Parathyroid adenoma (tissue), 2 donors: ENCODE measurements at regions not wholly inside any gene's neighbourhood (a gene's known extent, or its start where the extent isn't known, plus 50 kb on each side); places are given as distances from the start of the nearest gene placed in this dataset.

ENCODE experiments used
- H2AFZ ChIP-seq: fragments of 300-600 bp; sonication (generic); one replicate; pipeline ENCODE4 v1.7.0; 2017; ENCODE audit warnings: antibody characterized with exemption, mild to moderate bottlenecking
- H3K27ac ChIP-seq: fragments of 300-600 bp; sonication (generic); one replicate; pipeline ENCODE4 v1.7.0; 2017
- H3K27me3 ChIP-seq: fragments of 300-600 bp; sonication (generic); one replicate; pipeline ENCODE4 v1.7.0; 2017; ENCODE audit warnings: low read length; ENCODE audit not compliant: control insufficient read depth, insufficient read depth
- H3K36me3 ChIP-seq: fragments of 300-600 bp; sonication (generic); one replicate; pipeline ENCODE4 v1.7.0; 2017; ENCODE audit warnings: low read length; ENCODE audit not compliant: control insufficient read depth, insufficient read depth
- H3K4me1 ChIP-seq: fragments of 300-600 bp; sonication (generic); one replicate; pipeline ENCODE4 v1.7.0; 2017; ENCODE audit warnings: control low read depth
- H3K4me2 ChIP-seq: fragments of 300-600 bp; sonication (generic); one replicate; pipeline ENCODE4 v1.7.0; 2017; ENCODE audit warnings: low read length
- H3K4me3 ChIP-seq: fragments of 300-600 bp; sonication (generic); one replicate; pipeline ENCODE4 v1.7.0; 2017; ENCODE audit warnings: low read depth, low read length
- H3K79me2 ChIP-seq: fragments of 300-600 bp; sonication (generic); one replicate; pipeline ENCODE4 v1.7.0; 2017; ENCODE audit warnings: control low read depth
- H3K9ac ChIP-seq: fragments of 300-600 bp; sonication (generic); one replicate; pipeline ENCODE4 v1.7.0; 2017; ENCODE audit warnings: mild to moderate bottlenecking
- H3K9me3 ChIP-seq: fragments of 300-600 bp; sonication (generic); one replicate; pipeline ENCODE4 v1.7.0; 2017; ENCODE audit warnings: low read length; ENCODE audit not compliant: control insufficient read depth
- CTCF ChIP-seq: fragments of 300-600 bp; sonication (generic); IDR thresholded peaks from one replicate; pipeline ENCODE4 v1.7.0; 2017; ENCODE audit warnings: antibody characterized with exemption, mild to moderate bottlenecking
- donor health status: primary hyperparathyroidism.

GRCh38 chr10:123584419-123584775, 81.8 kb upstream of the GPR26 start:
- no peaks in the 10 kb centered on the region for H3K36me3 ChIP-seq
- H2AFZ ChIP-seq: no peak overlapping the region
- H3K27me3 ChIP-seq: no peaks in the 10 kb centered on the region
- no peak overlapping the region for H3K27ac ChIP-seq
- no peak overlapping the region for H3K4me2 ChIP-seq
- H3K4me3 ChIP-seq: no peak overlapping the region
- H3K79me2 ChIP-seq: no peaks in the 10 kb centered on the region
- H3K4me1 ChIP-seq: no peaks in the 10 kb centered on the region
- TF ChIP-seq CTCF: no peak
- H3K9ac ChIP-seq: no peak overlapping the region
- no peaks in the 10 kb centered on the region for H3K9me3 ChIP-seq

- no peaks in the 10 kb centered on the region for H3K36me3 ChIP-seq
- TF ChIP-seq CTCF: no peak
- H3K9me3 ChIP-seq: no peaks in the 10 kb centered on the region
- H3K4me3 ChIP-seq: no peak overlapping the region
- no peak overlapping the region for H2AFZ ChIP-seq
- no peaks in the 10 kb centered on the region for H3K4me1 ChIP-seq
- no peaks in the 10 kb centered on the region for H3K27me3 ChIP-seq
- no peak overlapping the region for H3K4me2 ChIP-seq
- H3K9ac ChIP-seq: no peak overlapping the region
- H3K27ac ChIP-seq: no peak overlapping the region
- H3K79me2 ChIP-seq: no peaks in the 10 kb centered on the region
Measured at GRCh38 chr10:123585477-123586445, 80.4 kb upstream of the GPR26 start.

GRCh38 chr10:123587110-123587509, 79.0 kb upstream of the GPR26 start:
- H3K4me2 ChIP-seq: no peak overlapping the region
- no peak overlapping the region for H3K27ac ChIP-seq
- H3K4me1 ChIP-seq: no peaks in the 10 kb centered on the region
- H3K79me2 ChIP-seq: no peaks in the 10 kb centered on the region
- no peaks in the 10 kb centered on the region for H3K9me3 ChIP-seq
- H3K36me3 ChIP-seq: no peaks in the 10 kb centered on the region
- no peak overlapping the region for H2AFZ ChIP-seq
- H3K27me3 ChIP-seq: no peaks in the 10 kb centered on the region
- TF ChIP-seq CTCF: no peak
- no peak overlapping the region for H3K9ac ChIP-seq
- no peak overlapping the region for H3K4me3 ChIP-seq

GRCh38 chr10:123588386-123588914, 77.7 kb upstream of the GPR26 start:
- H3K9ac ChIP-seq: no peak overlapping the region
- no peak overlapping the region for H3K4me3 ChIP-seq
- H2AFZ ChIP-seq: no peak overlapping the region
- no peaks in the 10 kb centered on the region for H3K27me3 ChIP-seq
- H3K79me2 ChIP-seq: no peaks in the 10 kb centered on the region
- no peak overlapping the region for H3K27ac ChIP-seq
- H3K4me2 ChIP-seq: no peak overlapping the region
- H3K4me1 ChIP-seq: no peaks in the 10 kb centered on the region
- no peaks in the 10 kb centered on the region for H3K36me3 ChIP-seq
- no peaks in the 10 kb centered on the region for H3K9me3 ChIP-seq
- TF ChIP-seq CTCF: no peak

- Histone ChIP-seq H3K4me3 (no peak overlapping the region), H3K79me2 (no peaks in the 10 kb centered on the region), H3K27ac (no peak overlapping the region), H3K4me2 (no peak overlapping the region), H2AFZ (no peak overlapping the region), H3K9ac (no peak overlapping the region), H3K36me3 (no peaks in the 10 kb centered on the region), H3K4me1 (no peaks in the 10 kb centered on the region), H3K9me3 (no peaks in the 10 kb centered on the region), H3K27me3 (no peaks in the 10 kb centered on the region)
- no peak for TF ChIP-seq CTCF
Measured at GRCh38 chr10:123595661-123596060, 70.5 kb upstream of the GPR26 start.
